ENCODE measurements at regions not wholly inside any gene's neighbourhood (a gene's known extent, or its start where the extent isn't known, plus 50 kb on each side); places are given as distances from the start of the nearest gene placed in this dataset.

DNA sequence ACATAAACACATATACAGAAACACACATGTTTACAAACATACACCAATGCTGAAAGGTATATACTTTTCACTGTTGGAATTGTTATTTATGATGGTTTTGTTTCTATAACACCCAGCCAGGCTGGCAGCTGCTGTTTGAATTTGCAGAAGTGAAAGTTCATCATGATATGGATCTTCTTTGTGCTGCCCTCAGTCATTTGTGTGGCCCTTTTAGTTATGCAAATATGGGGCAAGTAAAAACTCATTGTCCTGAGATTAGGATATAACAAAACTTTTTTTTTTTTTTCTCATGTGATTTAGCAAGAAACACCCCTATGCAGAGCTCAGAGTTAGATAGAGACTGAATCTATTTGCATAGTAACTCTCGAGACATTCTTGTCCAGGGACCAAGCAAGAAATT is 714.1 kb downstream of the KCNJ3 start:
- TF ChIP-seq NFRKB (IDR thresholded peaks at IDR 0.05) (no peak), HDGF (IDR thresholded peaks at IDR 0.05; ENCODE audit: borderline replicate concordance) (no peak), SUZ12 (IDR thresholded peaks at IDR 0.05) (no peak), SP1 (IDR thresholded peaks at IDR 0.05) (no peak), L3MBTL2 (conservative IDR thresholded peaks at IDR 0.05) (no peak), BHLHE40 (IDR thresholded peaks at IDR 0.05; ENCODE audit: borderline replicate concordance) (no peak), CTBP1 (IDR thresholded peaks at IDR 0.05; ENCODE audit: borderline replicate concordance) (no peak), ELF4 (IDR thresholded peaks at IDR 0.05) (no peak), FOXM1 (IDR thresholded peaks at IDR 0.05; ENCODE audit: borderline replicate concordance) (no peak)
